ENCODE measurements at regions not wholly inside any gene's neighbourhood (a gene's known extent, or its start where the extent isn't known, plus 50 kb on each side); places are given as distances from the start of the nearest gene placed in this dataset.
"Not testable (repeated sequence)": the region's sequence is repeated elsewhere in the genome, so short reads cannot be mapped to it uniquely, and the experiment has no call there.

- DNase-seq: not testable (repeated sequence)
Observed at GRCh38 chr1:86633306-86633838, 71.0 kb upstream of the SH3GLB1 start.

- DNase-seq: no peak
Observed at GRCh38 chr1:86633921-86634320, 70.5 kb upstream of the SH3GLB1 start.

- DNase-seq: no peak
Observed at GRCh38 chr1:86636898-86637297, 67.5 kb upstream of the SH3GLB1 start.

GRCh38 chr1:86640161-86640670 lies 64.2 kb upstream of the SH3GLB1 start:
- DNase-seq: no peak

- no peak for DNase-seq
Observed at GRCh38 chr1:86641318-86641717, 63.1 kb upstream of the SH3GLB1 start.

- DNase-seq: not testable (repeated sequence)
Observed at GRCh38 chr1:86644655-86645054, 59.7 kb upstream of the SH3GLB1 start.

- DNase-seq: no peak
Observed at GRCh38 chr1:86645851-86646250, 58.5 kb upstream of the SH3GLB1 start.

GRCh38 chr1:86646256-86646655 lies 58.1 kb upstream of the SH3GLB1 start:
- DNase-seq: no peak

GRCh38 chr1:86648255-86648654 lies 56.1 kb upstream of the SH3GLB1 start:
- peak; percentile 73 for DNase-seq

- no peak for DNase-seq
Observed at GRCh38 chr1:86649618-86650017, 54.8 kb upstream of the SH3GLB1 start.

GRCh38 chr1:86650065-86650464 lies 54.3 kb upstream of the SH3GLB1 start:
- DNase-seq: no peak

All from NCI-H510A treated with DMSO at 0.1 percent for 48 hours (cell line).